ENCODE measurements at regions not wholly inside any gene's neighbourhood (a gene's known extent, or its start where the extent isn't known, plus 50 kb on each side); places are given as distances from the start of the nearest gene placed in this dataset.

DNA sequence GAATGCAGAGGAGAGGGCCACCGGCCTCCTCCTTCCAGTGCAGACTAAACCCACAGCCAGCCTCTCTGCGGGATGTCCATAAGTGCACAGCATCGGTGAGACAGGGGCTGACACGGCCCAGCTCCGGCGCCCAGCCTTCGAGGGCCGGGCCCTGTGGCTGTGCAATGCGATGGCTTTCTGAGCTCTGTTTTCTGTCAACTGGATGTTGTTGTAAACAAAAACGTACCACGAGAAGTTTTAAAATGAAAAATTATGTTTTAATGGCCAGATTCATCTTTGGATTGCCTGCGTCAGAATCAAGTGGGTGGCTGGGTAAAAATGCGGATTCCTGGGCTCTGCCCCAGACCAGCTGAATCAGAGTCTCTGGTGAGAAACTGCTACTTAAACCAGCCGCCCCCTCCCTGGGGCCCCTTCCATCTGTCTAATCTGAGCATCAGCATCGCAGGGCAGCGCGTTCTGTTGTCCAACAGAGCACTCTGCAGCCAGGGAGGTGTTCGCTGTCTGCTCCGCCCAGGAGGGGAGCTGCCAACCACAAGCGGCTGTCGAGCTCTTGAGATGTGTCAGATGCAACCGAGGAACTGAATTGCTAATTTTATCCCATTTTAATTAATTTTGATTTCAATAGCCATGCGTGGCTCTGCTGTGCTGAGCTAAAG, 133.4 kb downstream of the RFLNA start:
- no peak overlapping the region for H3K9ac ChIP-seq (ENCODE audit: low read depth, low read length)
- no peaks in the 10 kb centered on the region for H3K9me3 ChIP-seq (ENCODE audit: control insufficient read depth, insufficient read depth, low read length)
- peaks cover 7% of the 10 kb centered on the region; the same call in 1 of the 2 replicates for H3K4me1 ChIP-seq (ENCODE audit: insufficient read depth, low read length)
- H3K36me3 ChIP-seq (ENCODE audit: insufficient read depth, low read length): peaks cover 10% of the 10 kb centered on the region

DNA sequence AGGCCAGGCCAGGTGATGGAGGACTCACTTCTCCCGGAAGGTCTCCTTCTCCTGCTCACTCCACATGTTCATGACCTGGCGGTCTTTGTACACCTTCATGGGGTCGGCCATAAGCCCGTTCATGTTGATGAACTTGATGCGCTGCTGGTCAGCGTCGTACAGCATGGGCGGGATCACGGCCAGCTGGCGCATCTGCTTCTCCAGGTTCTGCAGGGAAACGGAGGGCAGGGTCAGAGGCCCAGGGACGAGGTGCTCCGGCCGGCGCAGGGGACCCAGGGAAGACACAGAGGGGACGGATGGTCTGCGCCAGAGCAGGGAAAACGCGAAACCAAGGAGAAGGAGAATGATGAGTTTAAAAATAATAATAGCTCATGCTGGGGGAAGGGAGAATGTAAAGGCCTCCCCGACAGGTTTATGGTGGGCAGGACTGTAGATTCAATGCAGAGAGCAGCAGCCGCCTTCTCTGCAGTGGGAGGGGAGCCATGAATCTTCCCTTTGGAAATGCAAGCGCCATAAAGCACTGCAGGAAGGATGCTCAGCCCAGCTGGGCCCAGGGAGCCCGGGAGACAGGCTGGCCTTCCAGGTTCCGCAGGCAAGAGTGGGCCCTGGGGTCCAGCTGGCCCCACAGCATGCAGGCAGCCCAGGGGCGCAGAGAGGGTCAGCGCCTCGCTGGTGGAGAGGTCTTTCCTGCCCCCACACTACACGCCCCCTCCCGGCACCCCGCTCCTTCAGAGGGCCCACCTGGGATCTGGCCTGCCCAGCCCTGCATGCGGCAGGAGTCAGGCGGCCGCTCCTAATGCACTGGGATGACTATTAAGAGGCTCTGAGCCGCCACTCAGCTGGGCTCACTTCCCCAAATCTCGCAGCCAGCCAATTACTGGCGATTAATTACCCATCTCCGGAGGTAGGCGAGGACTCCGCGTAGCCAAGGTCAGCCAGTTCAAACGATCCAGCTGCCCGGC, 132.0 kb downstream of the RFLNA start:
- Histone ChIP-seq H3K9ac (ENCODE audit: low read depth, low read length) (no peak overlapping the region), H3K4me1 (ENCODE audit: insufficient read depth, low read length) (peaks cover 16% of the 10 kb centered on the region; the same call in 1 of the 2 replicates), H3K9me3 (ENCODE audit: control insufficient read depth, insufficient read depth, low read length) (no peaks in the 10 kb centered on the region), H3K36me3 (ENCODE audit: insufficient read depth, low read length) (peaks cover 10% of the 10 kb centered on the region)

DNA sequence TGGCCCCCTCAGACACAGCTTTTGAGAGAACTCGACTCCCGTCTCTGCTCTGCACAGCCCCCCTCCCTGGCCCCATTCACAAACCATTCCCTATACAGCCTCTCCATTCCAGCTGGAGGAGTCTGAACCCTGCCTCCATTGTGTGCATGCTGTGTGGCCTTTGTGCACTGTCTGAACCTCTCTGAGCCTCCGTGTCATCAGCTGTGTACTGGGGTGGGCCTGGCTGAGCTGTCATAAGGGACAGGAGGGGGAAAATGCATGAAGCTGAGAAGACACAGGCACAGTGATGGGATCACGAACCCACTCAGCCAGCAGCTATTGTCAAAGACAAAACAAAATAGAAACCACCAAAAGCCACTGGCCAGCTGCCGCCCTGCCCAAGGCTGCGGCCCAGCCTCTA, 130.8 kb downstream of the RFLNA start:
- H3K9ac ChIP-seq (ENCODE audit: low read depth, low read length): no peak overlapping the region
- no peaks in the 10 kb centered on the region for H3K9me3 ChIP-seq (ENCODE audit: control insufficient read depth, insufficient read depth, low read length)
- H3K36me3 ChIP-seq (ENCODE audit: insufficient read depth, low read length): peaks cover 13% of the 10 kb centered on the region
- peaks cover 16% of the 10 kb centered on the region; the same call in 1 of the 2 replicates for H3K4me1 ChIP-seq (ENCODE audit: insufficient read depth, low read length)

DNA sequence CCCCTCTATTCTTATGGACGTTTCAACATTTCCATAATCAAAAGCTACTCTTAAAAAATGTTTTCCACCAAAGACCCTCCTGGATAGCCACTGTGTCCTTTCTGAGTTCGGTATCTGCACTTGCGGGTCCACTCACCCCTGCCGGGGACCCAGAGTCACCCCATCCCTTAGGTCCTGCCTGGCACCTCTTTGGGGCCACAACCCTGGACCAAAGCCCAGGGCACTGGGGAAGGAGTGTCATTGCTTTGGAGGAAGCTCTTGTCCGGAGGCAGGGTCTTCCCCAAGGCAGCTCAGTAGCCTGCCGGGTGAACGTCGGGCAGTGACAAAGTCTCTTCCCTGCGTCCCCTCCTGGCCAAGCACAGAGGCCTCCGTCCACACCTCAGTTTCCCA, 129.6 kb downstream of the RFLNA start:
- Histone ChIP-seq H3K4me1 (ENCODE audit: insufficient read depth, low read length) (peaks cover 16% of the 10 kb centered on the region; the same call in 1 of the 2 replicates), H3K9ac (ENCODE audit: low read depth, low read length) (no peak overlapping the region), H3K36me3 (ENCODE audit: insufficient read depth, low read length) (peaks cover 23% of the 10 kb centered on the region), H3K9me3 (ENCODE audit: control insufficient read depth, insufficient read depth, low read length) (no peaks in the 10 kb centered on the region)

DNA sequence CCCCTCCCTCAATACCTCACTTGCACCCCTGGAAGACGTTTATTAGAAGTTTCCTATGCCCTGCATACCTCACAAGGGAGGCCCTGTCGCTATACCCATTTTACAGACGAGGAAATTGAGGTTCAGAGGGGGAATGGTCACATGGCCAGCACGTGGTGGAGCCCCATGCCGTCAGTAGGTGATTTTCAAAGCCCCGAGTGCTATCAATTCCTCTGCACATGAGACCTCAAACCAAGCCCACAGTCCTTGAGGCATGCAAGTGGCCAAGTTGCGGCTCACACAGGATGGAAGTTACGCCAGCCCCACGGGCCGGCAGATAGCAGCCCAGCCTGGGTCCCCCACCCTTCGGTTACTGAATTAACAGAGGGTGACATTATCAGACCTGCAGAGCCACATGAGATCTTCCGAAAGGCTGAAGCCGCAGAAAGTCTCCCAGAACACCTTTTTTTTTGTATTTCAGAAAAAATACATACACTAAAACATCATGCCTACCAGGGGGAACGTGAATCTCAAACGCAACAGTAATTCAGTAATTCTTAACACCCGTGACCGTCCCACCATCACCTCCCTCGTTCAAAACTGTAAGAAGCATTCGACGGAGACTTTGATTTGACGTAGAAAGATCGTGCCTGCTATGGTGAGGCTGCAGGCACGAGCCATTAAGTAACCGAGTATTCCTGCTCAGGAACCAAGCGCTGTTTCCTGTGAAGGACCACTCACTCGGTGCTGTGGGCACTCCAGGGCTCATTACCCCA, 129.0 kb downstream of the RFLNA start:
- Histone ChIP-seq H3K9me3 (ENCODE audit: control insufficient read depth, insufficient read depth, low read length) (no peaks in the 10 kb centered on the region), H3K9ac (ENCODE audit: low read depth, low read length) (no peak overlapping the region), H3K4me1 (ENCODE audit: insufficient read depth, low read length) (peaks cover 16% of the 10 kb centered on the region; the same call in 1 of the 2 replicates), H3K36me3 (ENCODE audit: insufficient read depth, low read length) (peaks cover 28% of the 10 kb centered on the region)

DNA sequence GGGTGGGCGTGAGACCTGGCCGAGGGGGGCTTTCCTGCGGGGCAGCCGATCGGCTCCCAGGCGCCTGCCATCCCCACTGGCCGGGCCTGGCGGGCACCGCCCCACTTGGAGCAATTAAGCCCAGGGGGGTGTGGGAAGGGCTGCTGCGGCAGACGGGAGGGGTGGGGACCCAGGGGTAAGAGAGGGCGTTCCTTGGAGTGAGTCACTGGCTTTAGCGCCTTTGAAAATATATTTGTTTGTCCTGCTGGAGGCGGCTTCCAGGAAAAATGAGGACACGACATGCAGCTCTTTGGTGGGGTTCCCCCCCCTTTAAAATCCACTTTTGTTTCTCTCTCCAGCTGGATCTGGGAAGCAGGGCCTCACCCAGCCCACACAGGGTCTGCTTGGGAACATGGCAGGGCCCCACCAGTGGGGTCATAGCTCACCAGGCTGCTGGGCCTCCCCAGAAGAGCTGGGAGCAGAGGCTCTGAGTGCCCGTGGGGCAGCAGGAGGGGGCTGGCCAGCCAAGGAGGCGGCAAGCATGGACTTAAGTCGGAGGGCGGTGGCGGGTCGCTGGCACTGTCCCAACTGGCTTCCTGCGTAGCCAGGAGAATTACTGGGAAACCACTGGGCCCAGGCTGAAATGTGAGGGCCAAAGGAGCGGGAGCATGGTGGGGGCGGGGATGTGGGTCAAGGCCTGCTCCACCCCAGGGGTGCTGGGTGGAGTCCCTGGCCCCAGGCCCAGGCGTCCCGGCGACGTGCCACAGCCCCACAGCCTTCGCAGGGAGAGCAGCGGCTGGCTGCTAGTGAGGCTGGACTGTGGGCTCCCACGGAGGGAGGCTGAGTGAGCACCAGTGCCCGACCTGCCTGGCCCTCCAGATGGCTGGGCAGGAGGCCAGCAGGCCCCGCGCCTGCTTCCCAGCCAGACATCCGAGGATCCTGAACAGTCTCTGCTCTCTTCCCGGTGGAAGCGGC, 128.0 kb downstream of the RFLNA start:
- H3K36me3 ChIP-seq (ENCODE audit: insufficient read depth, low read length): peaks cover 29% of the 10 kb centered on the region
- peak overlapping the region; percentile 19; the same call in 1 of the 2 replicates for H3K9ac ChIP-seq (ENCODE audit: low read depth, low read length)
- no peaks in the 10 kb centered on the region for H3K9me3 ChIP-seq (ENCODE audit: control insufficient read depth, insufficient read depth, low read length)
- H3K4me1 ChIP-seq (ENCODE audit: insufficient read depth, low read length): peaks cover 16% of the 10 kb centered on the region; the same call in 1 of the 2 replicates

DNA sequence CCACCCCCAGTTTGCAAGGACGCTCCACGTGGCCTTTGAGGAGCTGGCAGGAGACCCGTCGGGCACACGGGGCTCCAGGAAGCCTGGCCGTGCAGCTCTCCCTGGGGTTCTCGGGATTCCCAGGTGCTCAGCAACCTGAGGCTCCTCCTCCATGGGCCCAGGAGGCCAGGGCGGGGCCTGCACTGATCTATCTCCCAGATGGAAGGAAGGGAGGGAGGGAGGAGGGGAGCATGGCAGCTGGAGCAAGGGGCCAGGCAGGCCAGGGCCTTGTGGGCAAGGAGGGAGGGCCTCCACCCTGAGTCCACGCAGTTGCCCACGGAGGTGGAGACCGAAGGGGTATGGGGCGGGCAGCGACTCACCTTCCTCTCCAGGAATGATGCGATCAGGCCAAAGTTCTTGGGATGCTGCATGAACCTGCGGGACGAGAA, 127.3 kb downstream of the RFLNA start:
- peaks cover 29% of the 10 kb centered on the region for H3K36me3 ChIP-seq (ENCODE audit: insufficient read depth, low read length)
- no peak overlapping the region for H3K9ac ChIP-seq (ENCODE audit: low read depth, low read length)
- no peaks in the 10 kb centered on the region for H3K9me3 ChIP-seq (ENCODE audit: control insufficient read depth, insufficient read depth, low read length)
- H3K4me1 ChIP-seq (ENCODE audit: insufficient read depth, low read length): peaks cover 13% of the 10 kb centered on the region; the same call in 1 of the 2 replicates

DNA sequence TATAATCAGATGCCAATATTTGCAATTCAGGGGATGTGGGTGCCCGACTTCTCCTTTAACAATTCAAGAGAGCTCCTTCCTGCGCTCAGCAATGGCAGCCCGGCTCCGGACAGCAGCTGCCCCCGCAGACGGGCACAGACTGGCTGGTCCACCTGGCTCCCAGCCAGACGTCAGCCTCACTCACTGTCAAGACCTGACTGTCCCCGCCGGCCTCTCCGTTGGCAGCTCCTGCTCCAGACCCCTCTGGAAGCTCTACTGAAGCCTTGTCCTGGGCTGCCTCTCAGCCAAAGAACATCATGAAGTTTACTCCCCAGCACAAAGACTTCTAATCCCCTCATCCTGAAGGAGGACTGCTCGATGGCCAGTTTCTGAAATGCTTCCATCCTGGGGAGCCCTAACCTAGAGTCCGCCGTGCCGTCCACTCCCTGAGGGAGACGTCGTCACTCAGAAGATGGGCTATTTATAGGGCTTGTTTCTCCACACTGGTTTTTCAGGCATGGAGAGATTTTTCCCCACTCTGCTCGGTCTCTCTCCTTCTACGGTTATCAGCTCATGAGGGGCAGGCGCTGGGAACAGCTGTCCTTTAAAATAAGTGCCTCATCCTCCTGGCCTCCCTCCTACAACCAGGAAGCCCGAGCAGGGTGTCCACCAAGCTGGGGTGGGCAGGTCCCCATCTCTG, 126.2 kb downstream of the RFLNA start:
- Histone ChIP-seq H3K36me3 (ENCODE audit: insufficient read depth, low read length) (peaks cover 25% of the 10 kb centered on the region), H3K4me1 (ENCODE audit: insufficient read depth, low read length) (peaks cover 13% of the 10 kb centered on the region; the same call in 1 of the 2 replicates), H3K9me3 (ENCODE audit: control insufficient read depth, insufficient read depth, low read length) (no peaks in the 10 kb centered on the region), H3K9ac (ENCODE audit: low read depth, low read length) (no peak overlapping the region)

DNA sequence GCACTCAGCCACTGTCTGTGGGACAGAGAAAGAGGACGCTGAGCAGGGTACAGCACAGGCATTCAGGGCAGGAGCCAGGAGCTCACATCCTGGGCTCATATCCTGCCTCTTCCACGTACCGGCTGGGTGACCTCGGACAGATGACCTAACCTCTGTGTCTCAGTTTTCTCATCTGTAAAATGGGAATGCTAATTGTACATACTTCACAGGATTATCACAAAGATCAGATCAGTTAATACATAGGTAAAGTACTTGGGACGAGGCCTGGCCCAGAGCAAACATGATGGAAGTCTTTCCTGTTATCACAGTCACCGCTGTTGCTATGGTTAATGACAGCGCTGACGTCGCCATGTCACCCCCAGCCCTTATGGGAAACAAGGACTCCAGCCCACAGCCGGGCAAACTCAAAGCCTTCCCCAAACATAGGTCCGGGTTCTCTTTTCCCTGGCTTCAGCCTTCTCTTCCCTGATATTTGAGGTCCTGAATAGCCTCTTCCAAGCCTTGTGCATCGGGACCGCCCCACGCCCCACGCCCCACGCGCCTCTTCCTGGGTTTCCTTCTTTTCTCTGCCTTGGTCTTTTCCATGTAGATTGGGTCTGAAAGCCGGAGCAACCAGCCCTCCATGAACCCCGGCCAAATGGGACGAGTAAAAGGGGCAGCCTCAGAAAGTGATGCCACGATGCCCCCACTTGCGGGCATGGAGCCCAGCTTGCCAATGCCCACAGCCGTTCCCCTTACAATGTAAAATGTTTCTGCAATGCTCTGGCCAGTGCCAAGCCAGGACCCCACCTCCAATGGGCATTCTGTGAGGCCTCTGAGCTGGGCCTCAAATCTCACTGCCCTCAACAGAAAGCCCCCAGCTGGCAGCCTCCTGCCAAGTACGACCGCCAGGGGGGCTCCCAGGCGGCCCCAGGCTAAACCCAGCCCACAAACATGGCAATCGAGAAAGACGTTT, 125.4 kb downstream of the RFLNA start:
- Histone ChIP-seq H3K36me3 (ENCODE audit: insufficient read depth, low read length) (peaks cover 19% of the 10 kb centered on the region), H3K4me1 (ENCODE audit: insufficient read depth, low read length) (peaks cover 13% of the 10 kb centered on the region; the same call in 1 of the 2 replicates), H3K9ac (ENCODE audit: low read depth, low read length) (no peak overlapping the region), H3K9me3 (ENCODE audit: control insufficient read depth, insufficient read depth, low read length) (no peaks in the 10 kb centered on the region)

DNA sequence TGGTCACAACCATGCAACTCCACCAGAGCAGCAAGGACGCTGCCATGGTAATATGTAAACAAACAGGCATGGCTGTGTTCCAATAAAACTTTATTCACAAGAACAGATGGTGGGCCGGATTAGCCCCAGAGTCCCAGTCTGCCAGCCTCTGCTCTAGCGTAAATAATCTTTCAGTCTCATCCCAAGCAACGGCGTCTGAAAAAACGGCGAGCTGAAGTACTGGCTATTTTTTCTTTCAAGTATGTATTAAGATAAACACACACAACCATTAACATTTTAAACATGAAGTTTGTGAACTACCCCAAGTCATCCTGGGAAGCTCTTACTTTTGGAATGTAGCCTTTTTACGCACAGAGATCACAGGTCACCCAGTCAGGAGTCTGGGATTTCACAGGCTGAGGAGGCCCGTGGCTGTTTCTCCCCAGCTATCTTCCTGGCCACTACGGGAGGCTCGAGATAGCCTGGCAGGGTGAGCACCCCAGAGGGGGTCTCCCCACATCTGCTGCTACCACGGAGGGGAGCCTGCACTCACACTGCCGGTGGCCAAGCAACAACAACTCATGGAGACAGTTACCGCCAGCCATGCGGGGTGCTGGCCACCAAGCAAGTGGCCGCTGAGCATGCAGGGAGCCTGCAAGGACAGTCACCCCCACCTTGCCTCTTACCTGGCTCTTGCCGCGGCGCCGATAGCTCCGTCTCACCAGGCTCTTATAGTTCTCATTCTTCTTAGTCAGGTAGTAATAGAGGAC, 124.6 kb downstream of the RFLNA start:
- Histone ChIP-seq H3K9me3 (ENCODE audit: control insufficient read depth, insufficient read depth, low read length) (no peaks in the 10 kb centered on the region), H3K36me3 (ENCODE audit: insufficient read depth, low read length) (peaks cover 19% of the 10 kb centered on the region), H3K4me1 (ENCODE audit: insufficient read depth, low read length) (peaks cover 13% of the 10 kb centered on the region; the same call in 1 of the 2 replicates), H3K9ac (ENCODE audit: low read depth, low read length) (no peak overlapping the region)

DNA sequence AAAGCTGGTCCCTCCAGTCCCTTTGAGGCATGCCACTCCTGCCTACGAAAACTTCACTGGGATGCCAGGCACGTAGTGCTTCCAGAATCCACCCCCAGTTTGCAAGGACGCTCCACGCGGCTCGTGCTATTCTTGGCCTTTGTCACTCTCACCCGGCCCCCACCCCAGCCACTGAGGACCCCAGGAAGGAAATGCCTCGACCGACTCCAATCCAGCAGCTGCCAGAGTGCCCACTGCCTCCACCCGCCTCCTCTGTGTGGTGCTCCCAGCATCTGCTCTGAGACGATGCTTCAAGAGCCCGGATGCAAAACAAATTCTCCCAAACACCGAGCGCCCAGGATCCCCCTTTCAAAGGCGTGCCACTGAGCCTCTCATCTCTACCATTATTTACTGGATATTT, 123.9 kb downstream of the RFLNA start:
- Histone ChIP-seq H3K4me1 (ENCODE audit: insufficient read depth, low read length) (peaks cover 13% of the 10 kb centered on the region; the same call in 1 of the 2 replicates), H3K9ac (ENCODE audit: low read depth, low read length) (no peak overlapping the region), H3K9me3 (ENCODE audit: control insufficient read depth, insufficient read depth, low read length) (no peaks in the 10 kb centered on the region), H3K36me3 (ENCODE audit: insufficient read depth, low read length) (peaks cover 19% of the 10 kb centered on the region)

All from ES-I3 (cell line).